ENCODE measurements at regions not wholly inside any gene's neighbourhood (a gene's known extent, or its start where the extent isn't known, plus 50 kb on each side); places are given as distances from the start of the nearest gene placed in this dataset.

DNA sequence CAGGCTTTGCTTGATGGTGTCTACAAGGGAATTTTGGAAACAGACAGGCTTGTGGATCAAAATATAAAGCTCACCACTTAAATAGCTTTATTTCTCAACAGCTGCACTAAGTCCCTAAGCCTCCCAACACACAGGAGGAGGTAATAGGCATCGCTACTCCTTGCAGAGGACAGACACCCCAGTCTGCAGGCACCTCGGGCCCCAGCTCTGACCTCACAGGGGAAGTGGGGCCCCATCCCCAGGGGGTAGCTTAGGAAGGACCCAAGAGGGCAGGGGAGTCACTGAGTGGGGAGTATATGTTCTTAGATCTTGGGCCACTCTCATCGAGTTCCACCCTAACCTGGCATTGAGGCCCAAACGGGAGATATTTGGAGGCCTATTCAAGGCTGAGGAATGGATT is 66.7 kb upstream of the XPA start:
- no peak for TF ChIP-seq SPI1 (IDR thresholded peaks at IDR 0.05; ENCODE audit: borderline replicate concordance, low read depth)
- TF ChIP-seq, protein P1, sequence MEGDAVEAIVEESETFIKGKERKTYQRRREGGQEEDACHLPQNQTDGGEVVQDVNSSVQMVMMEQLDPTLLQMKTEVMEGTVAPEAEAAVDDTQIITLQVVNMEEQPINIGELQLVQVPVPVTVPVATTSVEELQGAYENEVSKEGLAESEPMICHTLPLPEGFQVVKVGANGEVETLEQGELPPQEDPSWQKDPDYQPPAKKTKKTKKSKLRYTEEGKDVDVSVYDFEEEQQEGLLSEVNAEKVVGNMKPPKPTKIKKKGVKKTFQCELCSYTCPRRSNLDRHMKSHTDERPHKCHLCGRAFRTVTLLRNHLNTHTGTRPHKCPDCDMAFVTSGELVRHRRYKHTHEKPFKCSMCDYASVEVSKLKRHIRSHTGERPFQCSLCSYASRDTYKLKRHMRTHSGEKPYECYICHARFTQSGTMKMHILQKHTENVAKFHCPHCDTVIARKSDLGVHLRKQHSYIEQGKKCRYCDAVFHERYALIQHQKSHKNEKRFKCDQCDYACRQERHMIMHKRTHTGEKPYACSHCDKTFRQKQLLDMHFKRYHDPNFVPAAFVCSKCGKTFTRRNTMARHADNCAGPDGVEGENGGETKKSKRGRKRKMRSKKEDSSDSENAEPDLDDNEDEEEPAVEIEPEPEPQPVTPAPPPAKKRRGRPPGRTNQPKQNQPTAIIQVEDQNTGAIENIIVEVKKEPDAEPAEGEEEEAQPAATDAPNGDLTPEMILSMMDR (IDR thresholded peaks at IDR 0.05; ENCODE audit: insufficient read depth, low read length), result no peak
- no peak for TF ChIP-seq POLR2AphosphoS5 (IDR thresholded peaks at IDR 0.05; ENCODE audit: low read depth)
- TF ChIP-seq, protein P2, sequence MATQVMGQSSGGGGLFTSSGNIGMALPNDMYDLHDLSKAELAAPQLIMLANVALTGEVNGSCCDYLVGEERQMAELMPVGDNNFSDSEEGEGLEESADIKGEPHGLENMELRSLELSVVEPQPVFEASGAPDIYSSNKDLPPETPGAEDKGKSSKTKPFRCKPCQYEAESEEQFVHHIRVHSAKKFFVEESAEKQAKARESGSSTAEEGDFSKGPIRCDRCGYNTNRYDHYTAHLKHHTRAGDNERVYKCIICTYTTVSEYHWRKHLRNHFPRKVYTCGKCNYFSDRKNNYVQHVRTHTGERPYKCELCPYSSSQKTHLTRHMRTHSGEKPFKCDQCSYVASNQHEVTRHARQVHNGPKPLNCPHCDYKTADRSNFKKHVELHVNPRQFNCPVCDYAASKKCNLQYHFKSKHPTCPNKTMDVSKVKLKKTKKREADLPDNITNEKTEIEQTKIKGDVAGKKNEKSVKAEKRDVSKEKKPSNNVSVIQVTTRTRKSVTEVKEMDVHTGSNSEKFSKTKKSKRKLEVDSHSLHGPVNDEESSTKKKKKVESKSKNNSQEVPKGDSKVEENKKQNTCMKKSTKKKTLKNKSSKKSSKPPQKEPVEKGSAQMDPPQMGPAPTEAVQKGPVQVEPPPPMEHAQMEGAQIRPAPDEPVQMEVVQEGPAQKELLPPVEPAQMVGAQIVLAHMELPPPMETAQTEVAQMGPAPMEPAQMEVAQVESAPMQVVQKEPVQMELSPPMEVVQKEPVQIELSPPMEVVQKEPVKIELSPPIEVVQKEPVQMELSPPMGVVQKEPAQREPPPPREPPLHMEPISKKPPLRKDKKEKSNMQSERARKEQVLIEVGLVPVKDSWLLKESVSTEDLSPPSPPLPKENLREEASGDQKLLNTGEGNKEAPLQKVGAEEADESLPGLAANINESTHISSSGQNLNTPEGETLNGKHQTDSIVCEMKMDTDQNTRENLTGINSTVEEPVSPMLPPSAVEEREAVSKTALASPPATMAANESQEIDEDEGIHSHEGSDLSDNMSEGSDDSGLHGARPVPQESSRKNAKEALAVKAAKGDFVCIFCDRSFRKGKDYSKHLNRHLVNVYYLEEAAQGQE (IDR thresholded peaks at IDR 0.05; ENCODE audit: insufficient replicate concordance, low read depth), result no peak
- no peak for TF ChIP-seq GABPA (IDR thresholded peaks at IDR 0.05; ENCODE audit: low read depth)
- DNase-seq (ENCODE audit: low read depth in 1 of 2, low spot score in 1 of 2), result no peak
- no peak overlapping the region for H3K4me3 ChIP-seq (replicated peaks; ENCODE audit: insufficient read depth, low read length)
- no peak overlapping the region for H3K27ac ChIP-seq (replicated peaks)
- H3K27me3 ChIP-seq (ENCODE audit: insufficient read depth, poor library complexity, severe bottlenecking), result no peaks in the 10 kb centered on the region

DNA sequence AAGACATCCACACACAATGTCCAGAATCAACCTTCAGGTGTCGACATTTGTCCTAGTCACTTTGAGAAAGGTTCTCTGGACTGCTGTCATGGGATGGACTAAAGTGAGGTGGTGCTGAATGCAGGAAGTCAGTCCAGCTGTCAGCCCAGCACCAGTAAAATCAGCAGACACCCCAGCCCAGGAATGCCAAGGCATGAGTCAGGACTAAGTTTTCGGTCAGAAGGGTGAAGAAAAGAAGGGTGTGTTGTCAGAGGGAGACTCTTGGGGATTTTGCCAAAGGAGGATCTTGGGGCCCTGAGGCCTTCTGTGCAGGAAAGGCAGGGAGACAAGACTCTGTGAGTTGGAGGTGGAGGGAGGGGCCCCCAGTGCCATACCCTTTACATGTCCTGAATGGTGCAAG is 69.0 kb upstream of the XPA start:
- H3K4me3 ChIP-seq (replicated peaks; ENCODE audit: insufficient read depth, low read length), result no peak overlapping the region
- TF ChIP-seq, protein P1 (IDR thresholded peaks at IDR 0.05; ENCODE audit: insufficient read depth, low read length), result no peak
- TF ChIP-seq GABPA (IDR thresholded peaks at IDR 0.05; ENCODE audit: low read depth) (no peak), SPI1 (IDR thresholded peaks at IDR 0.05; ENCODE audit: borderline replicate concordance, low read depth) (no peak), POLR2AphosphoS5 (IDR thresholded peaks at IDR 0.05; ENCODE audit: low read depth) (no peak)
- TF ChIP-seq, protein P2 (IDR thresholded peaks at IDR 0.05; ENCODE audit: insufficient replicate concordance, low read depth), result no peak
- no peak for DNase-seq (ENCODE audit: low read depth in 1 of 2, low spot score in 1 of 2)
- H3K27ac ChIP-seq (replicated peaks), result no peak overlapping the region
- no peaks in the 10 kb centered on the region for H3K27me3 ChIP-seq (ENCODE audit: insufficient read depth, poor library complexity, severe bottlenecking)

DNA sequence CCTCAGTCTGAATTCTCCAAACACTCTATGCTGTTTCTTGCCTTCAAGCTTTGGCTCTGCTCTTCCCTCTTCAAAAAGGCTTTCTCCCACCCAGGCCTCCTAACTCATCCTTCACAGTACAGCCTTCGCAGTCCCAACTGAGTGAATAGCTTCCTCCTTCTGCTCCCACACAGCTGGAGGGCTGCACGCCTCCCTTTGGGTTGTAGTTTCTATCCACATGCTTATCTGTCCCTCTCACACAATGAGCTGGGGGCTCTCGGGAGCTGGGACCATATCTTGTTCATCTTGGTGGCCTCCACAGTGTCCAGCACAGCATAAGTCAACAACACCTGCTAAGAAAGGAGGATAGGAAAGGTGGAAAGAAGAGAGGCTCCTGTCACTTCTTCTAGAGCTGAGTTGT is 69.5 kb upstream of the XPA start:
- Histone ChIP-seq H3K27ac (replicated peaks) (no peak overlapping the region), H3K4me3 (replicated peaks; ENCODE audit: insufficient read depth, low read length) (no peak overlapping the region), H3K27me3 (ENCODE audit: insufficient read depth, poor library complexity, severe bottlenecking) (no peaks in the 10 kb centered on the region)
- no peak for DNase-seq (ENCODE audit: low read depth in 1 of 2, low spot score in 1 of 2)
- TF ChIP-seq, protein P2 (IDR thresholded peaks at IDR 0.05; ENCODE audit: insufficient replicate concordance, low read depth), result no peak
- TF ChIP-seq SPI1 (IDR thresholded peaks at IDR 0.05; ENCODE audit: borderline replicate concordance, low read depth), result no peak
- no peak for TF ChIP-seq POLR2AphosphoS5 (IDR thresholded peaks at IDR 0.05; ENCODE audit: low read depth)
- TF ChIP-seq GABPA (IDR thresholded peaks at IDR 0.05; ENCODE audit: low read depth), result no peak
- TF ChIP-seq, protein P1 (IDR thresholded peaks at IDR 0.05; ENCODE audit: insufficient read depth, low read length), result no peak

Measured in HL-60 (cell line).